ENCODE measurements at regions not wholly inside any gene's neighbourhood (a gene's known extent, or its start where the extent isn't known, plus 50 kb on each side); places are given as distances from the start of the nearest gene placed in this dataset.
"Not testable (repeated sequence)": the region's sequence is repeated elsewhere in the genome, so short reads cannot be mapped to it uniquely, and the experiment has no call there.

- no peak overlapping the region for H3K27ac ChIP-seq
- TF ChIP-seq CTCF (conservative IDR thresholded peaks at IDR 0.05) (no peak), ZFX (IDR thresholded peaks at IDR 0.05) (no peak)
Measured at GRCh38 chr1:232168508-232168907, 461.4 kb downstream of the SIPA1L2 start.

GRCh38 chr1:232166942-232167341, 463.0 kb downstream of the SIPA1L2 start:
- TF ChIP-seq CTCF (conservative IDR thresholded peaks at IDR 0.05) (no peak), ZFX (IDR thresholded peaks at IDR 0.05) (no peak)
- no peak overlapping the region for H3K27ac ChIP-seq

- no peak for TF ChIP-seq ZFX (IDR thresholded peaks at IDR 0.05)
- TF ChIP-seq CTCF (conservative IDR thresholded peaks at IDR 0.05): no peak
- no peak overlapping the region; the same call in 1 of the 2 replicates for H3K27ac ChIP-seq
Measured at GRCh38 chr1:232164078-232164963, 465.6 kb downstream of the SIPA1L2 start.

- TF ChIP-seq ZFX (IDR thresholded peaks at IDR 0.05): no peak
- no peak for TF ChIP-seq CTCF (conservative IDR thresholded peaks at IDR 0.05)
- no peak overlapping the region for H3K27ac ChIP-seq
Measured at GRCh38 chr1:232163533-232163932, 466.4 kb downstream of the SIPA1L2 start.

- TF ChIP-seq CTCF (conservative IDR thresholded peaks at IDR 0.05): no peak
- no peak for TF ChIP-seq ZFX (IDR thresholded peaks at IDR 0.05)
- no peak overlapping the region for H3K27ac ChIP-seq
Measured at GRCh38 chr1:232162001-232162400, 467.9 kb downstream of the SIPA1L2 start.

GRCh38 chr1:232158558-232158957, 471.4 kb downstream of the SIPA1L2 start:
- H3K27ac ChIP-seq: not testable (repeated sequence)

- H3K27ac ChIP-seq: not testable (repeated sequence)
Measured at GRCh38 chr1:232156070-232156469, 473.9 kb downstream of the SIPA1L2 start.

GRCh38 chr1:232153652-232154051, 476.3 kb downstream of the SIPA1L2 start:
- H3K27ac ChIP-seq: no peak overlapping the region
- TF ChIP-seq CTCF (conservative IDR thresholded peaks at IDR 0.05) (no peak), ZFX (IDR thresholded peaks at IDR 0.05) (no peak)

All from C4-2B (cell line).